ENCODE measurements at regions not wholly inside any gene's neighbourhood (a gene's known extent, or its start where the extent isn't known, plus 50 kb on each side); places are given as distances from the start of the nearest gene placed in this dataset.

GRCh38 chr5:74085186-74085585 is 459.2 kb downstream of the ARHGEF28 start:
- no peak for DNase-seq (ENCODE audit: low spot score)
- H3K4me1 Mint-ChIP-seq (ENCODE audit: low read depth in 2 of 2): no peaks in the 10 kb centered on the region
- H3K27ac Mint-ChIP-seq: no peak overlapping the region
- H3K4me3 Mint-ChIP-seq: no peak overlapping the region
- ATAC-seq: no peak
- peaks cover 2 to 21% of the 10 kb centered on the region in 2 donors for H3K27me3 Mint-ChIP-seq
- H3K9me3 Mint-ChIP-seq: no peaks in the 10 kb centered on the region
- H3K36me3 Mint-ChIP-seq: no peaks in the 10 kb centered on the region

GRCh38 chr5:74083096-74083791 is 457.2 kb downstream of the ARHGEF28 start:
- peaks cover 2 to 14% of the 10 kb centered on the region in 2 donors for H3K27me3 Mint-ChIP-seq
- DNase-seq (ENCODE audit: low spot score) (no peak), ATAC-seq (no peak)
- no peaks in the 10 kb centered on the region for H3K9me3 Mint-ChIP-seq
- H3K27ac Mint-ChIP-seq: no peak overlapping the region
- no peak overlapping the region for H3K4me3 Mint-ChIP-seq
- H3K36me3 Mint-ChIP-seq: no peaks in the 10 kb centered on the region
- H3K4me1 Mint-ChIP-seq (ENCODE audit: low read depth in 2 of 2): no peaks in the 10 kb centered on the region

- ATAC-seq (no peak), DNase-seq (ENCODE audit: low spot score) (no peak)
- no peaks in the 10 kb centered on the region for H3K36me3 Mint-ChIP-seq
- no peaks in the 10 kb centered on the region for H3K4me1 Mint-ChIP-seq (ENCODE audit: low read depth in 2 of 2)
- no peaks in the 10 kb centered on the region for H3K9me3 Mint-ChIP-seq
- no peak overlapping the region for H3K27ac Mint-ChIP-seq
- no peak overlapping the region for H3K4me3 Mint-ChIP-seq
- peaks cover 4 to 20% of the 10 kb centered on the region in 2 donors for H3K27me3 Mint-ChIP-seq
These were observed 456.6 kb downstream of the ARHGEF28 start for GRCh38 chr5:74082512-74083055.

GRCh38 chr5:74081126-74081525 is 455.1 kb downstream of the ARHGEF28 start:
- ATAC-seq (no peak), DNase-seq (ENCODE audit: low spot score) (no peak)
- Mint-ChIP-seq H3K9me3 (no peaks in the 10 kb centered on the region), H3K4me1 (ENCODE audit: low read depth in 2 of 2) (no peaks in the 10 kb centered on the region), H3K4me3 (no peak overlapping the region), H3K27me3 (peaks cover 4 to 12% of the 10 kb centered on the region in 2 donors), H3K27ac (no peak overlapping the region), H3K36me3 (no peaks in the 10 kb centered on the region)

GRCh38 chr5:74079971-74080556 is 454.1 kb downstream of the ARHGEF28 start:
- H3K36me3 Mint-ChIP-seq: no peaks in the 10 kb centered on the region
- H3K4me1 Mint-ChIP-seq (ENCODE audit: low read depth in 2 of 2): no peaks in the 10 kb centered on the region
- ATAC-seq (no peak), DNase-seq (ENCODE audit: low spot score) (no peak)
- H3K27ac Mint-ChIP-seq: no peak overlapping the region
- H3K9me3 Mint-ChIP-seq: no peaks in the 10 kb centered on the region
- no peak overlapping the region for H3K4me3 Mint-ChIP-seq
- peaks cover 2 to 9% of the 10 kb centered on the region in 2 donors for H3K27me3 Mint-ChIP-seq

GRCh38 chr5:74075501-74076484 is 449.8 kb downstream of the ARHGEF28 start:
- Mint-ChIP-seq H3K27me3 (peaks cover 2 to 9% of the 10 kb centered on the region in 2 donors), H3K27ac (no peak overlapping the region), H3K4me1 (ENCODE audit: low read depth in 2 of 2) (no peaks in the 10 kb centered on the region)

GRCh38 chr5:74074111-74074510 is 448.1 kb downstream of the ARHGEF28 start:
- no peaks in the 10 kb centered on the region for H3K9me3 Mint-ChIP-seq
- DNase-seq (ENCODE audit: low spot score): no peak
- H3K27me3 Mint-ChIP-seq: peaks cover 2 to 9% of the 10 kb centered on the region in 2 donors
- no peaks in the 10 kb centered on the region for H3K36me3 Mint-ChIP-seq
- no peak for ATAC-seq
- no peaks in the 10 kb centered on the region for H3K4me1 Mint-ChIP-seq (ENCODE audit: low read depth in 2 of 2)
- H3K4me3 Mint-ChIP-seq: no peak overlapping the region
- H3K27ac Mint-ChIP-seq: no peak overlapping the region

More at GRCh38 chr5:74075501-74076484, 449.8 kb downstream of the ARHGEF28 start:
- Mint-ChIP-seq H3K36me3 (no peaks in the 10 kb centered on the region), H3K9me3 (no peaks in the 10 kb centered on the region), H3K4me3 (no peak overlapping the region)
- DNase-seq (ENCODE audit: low spot score) (no peak), ATAC-seq (no peak)

GRCh38 chr5:74073257-74073656 is 447.3 kb downstream of the ARHGEF28 start:
- H3K27ac Mint-ChIP-seq: no peak overlapping the region
- H3K4me1 Mint-ChIP-seq (ENCODE audit: low read depth in 2 of 2): no peaks in the 10 kb centered on the region
- peaks cover 2 to 9% of the 10 kb centered on the region in 2 donors for H3K27me3 Mint-ChIP-seq
- ATAC-seq (no peak), DNase-seq (ENCODE audit: low spot score) (no peak)
- no peaks in the 10 kb centered on the region for H3K36me3 Mint-ChIP-seq
- H3K4me3 Mint-ChIP-seq: no peak overlapping the region
- no peaks in the 10 kb centered on the region for H3K9me3 Mint-ChIP-seq

- Mint-ChIP-seq H3K27ac (no peak overlapping the region), H3K36me3 (no peaks in the 10 kb centered on the region), H3K4me1 (ENCODE audit: low read depth in 2 of 2) (no peaks in the 10 kb centered on the region), H3K9me3 (no peaks in the 10 kb centered on the region), H3K4me3 (no peak overlapping the region), H3K27me3 (peaks cover 0 to 4% of the 10 kb centered on the region in 2 donors)
- ATAC-seq (no peak), DNase-seq (ENCODE audit: low spot score) (no peak)
These were observed 446.6 kb downstream of the ARHGEF28 start for GRCh38 chr5:74072646-74073045.

GRCh38 chr5:74070766-74071165 is 444.8 kb downstream of the ARHGEF28 start:
- Mint-ChIP-seq H3K36me3 (no peaks in the 10 kb centered on the region), H3K27ac (no peak overlapping the region), H3K9me3 (no peaks in the 10 kb centered on the region), H3K4me3 (no peak overlapping the region), H3K27me3 (no peaks in the 10 kb centered on the region), H3K4me1 (ENCODE audit: low read depth in 2 of 2) (no peaks in the 10 kb centered on the region)
- ATAC-seq (no peak), DNase-seq (ENCODE audit: low spot score) (no peak)

- Mint-ChIP-seq H3K9me3 (no peaks in the 10 kb centered on the region), H3K27me3 (no peaks in the 10 kb centered on the region), H3K27ac (no peak overlapping the region), H3K4me3 (no peak overlapping the region), H3K36me3 (no peaks in the 10 kb centered on the region), H3K4me1 (ENCODE audit: low read depth in 2 of 2) (no peaks in the 10 kb centered on the region)
- ATAC-seq (no peak), DNase-seq (ENCODE audit: low spot score) (no peak)
These were observed 443.7 kb downstream of the ARHGEF28 start for GRCh38 chr5:74069741-74070140.

GRCh38 chr5:74067748-74068541 is 441.9 kb downstream of the ARHGEF28 start:
- Mint-ChIP-seq H3K4me3 (no peak overlapping the region), H3K9me3 (no peaks in the 10 kb centered on the region), H3K36me3 (no peaks in the 10 kb centered on the region), H3K4me1 (ENCODE audit: low read depth in 2 of 2) (no peaks in the 10 kb centered on the region), H3K27ac (no peak overlapping the region), H3K27me3 (peaks cover 0 to 4% of the 10 kb centered on the region in 2 donors)
- DNase-seq (ENCODE audit: low spot score) (no peak), ATAC-seq (no peak)

GRCh38 chr5:74064911-74065310 is 438.9 kb downstream of the ARHGEF28 start:
- Mint-ChIP-seq H3K27ac (no peak overlapping the region), H3K9me3 (no peaks in the 10 kb centered on the region), H3K4me1 (ENCODE audit: low read depth in 2 of 2) (no peaks in the 10 kb centered on the region), H3K27me3 (peaks cover 0 to 4% of the 10 kb centered on the region in 2 donors), H3K36me3 (no peaks in the 10 kb centered on the region), H3K4me3 (no peak overlapping the region)
- DNase-seq (ENCODE audit: low spot score): no peak
- no peak for ATAC-seq
